ENCODE measurements at regions not wholly inside any gene's neighbourhood (a gene's known extent, or its start where the extent isn't known, plus 50 kb on each side); places are given as distances from the start of the nearest gene placed in this dataset.

GRCh38 chr15:69601711-69602504 lies 149.3 kb downstream of the RPLP1 start:
- TF ChIP-seq NFIC (IDR thresholded peaks at IDR 0.05; ENCODE audit: borderline replicate concordance) (no peak), FOXM1 (IDR thresholded peaks at IDR 0.05; ENCODE audit: low read depth) (no peak), TCF12 (IDR thresholded peaks at IDR 0.05) (no peak), CTCF (IDR thresholded peaks at IDR 0.05) (no peak)

All from SK-N-SH (cell line).